Cardiac septum (tissue), 1 donor: ENCODE measurements at regions not wholly inside any gene's neighbourhood (a gene's known extent, or its start where the extent isn't known, plus 50 kb on each side); places are given as distances from the start of the nearest gene placed in this dataset.
"Not testable (repeated sequence)": the region's sequence is repeated elsewhere in the genome, so short reads cannot be mapped to it uniquely, and the experiment has no call there.

Experiments used
- DNase-seq: peaks from one replicate; pipeline ENCODE4 v3.0.0-alpha.2; 2020; ENCODE audit warnings: low spot score
- intact Hi-C: fragments of 100-400 bp; cut with DNase I; formaldehyde crosslinking; loops from one replicate; pipeline ENCODE4 v1.14.0; 2022
- donor health status: DM: no; HTN: no; CAD: no.

DNA sequence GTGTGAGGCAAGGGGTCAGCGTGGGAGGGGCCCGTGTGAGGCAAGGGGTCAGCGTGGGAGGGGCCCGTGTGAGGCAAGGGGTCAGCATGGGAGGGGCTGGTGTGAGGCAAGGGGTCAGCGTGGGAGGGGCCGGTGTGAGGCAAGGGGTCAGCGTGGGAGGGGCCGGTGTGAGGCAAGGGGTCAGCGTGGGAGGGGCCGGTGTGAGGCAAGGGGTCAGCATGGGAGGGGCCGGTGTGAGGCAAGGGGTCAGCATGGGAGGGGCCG lies 119.2 kb downstream of the SEPTIN14 start:
- DNase-seq, intact Hi-C loops: not testable (repeated sequence)

DNA sequence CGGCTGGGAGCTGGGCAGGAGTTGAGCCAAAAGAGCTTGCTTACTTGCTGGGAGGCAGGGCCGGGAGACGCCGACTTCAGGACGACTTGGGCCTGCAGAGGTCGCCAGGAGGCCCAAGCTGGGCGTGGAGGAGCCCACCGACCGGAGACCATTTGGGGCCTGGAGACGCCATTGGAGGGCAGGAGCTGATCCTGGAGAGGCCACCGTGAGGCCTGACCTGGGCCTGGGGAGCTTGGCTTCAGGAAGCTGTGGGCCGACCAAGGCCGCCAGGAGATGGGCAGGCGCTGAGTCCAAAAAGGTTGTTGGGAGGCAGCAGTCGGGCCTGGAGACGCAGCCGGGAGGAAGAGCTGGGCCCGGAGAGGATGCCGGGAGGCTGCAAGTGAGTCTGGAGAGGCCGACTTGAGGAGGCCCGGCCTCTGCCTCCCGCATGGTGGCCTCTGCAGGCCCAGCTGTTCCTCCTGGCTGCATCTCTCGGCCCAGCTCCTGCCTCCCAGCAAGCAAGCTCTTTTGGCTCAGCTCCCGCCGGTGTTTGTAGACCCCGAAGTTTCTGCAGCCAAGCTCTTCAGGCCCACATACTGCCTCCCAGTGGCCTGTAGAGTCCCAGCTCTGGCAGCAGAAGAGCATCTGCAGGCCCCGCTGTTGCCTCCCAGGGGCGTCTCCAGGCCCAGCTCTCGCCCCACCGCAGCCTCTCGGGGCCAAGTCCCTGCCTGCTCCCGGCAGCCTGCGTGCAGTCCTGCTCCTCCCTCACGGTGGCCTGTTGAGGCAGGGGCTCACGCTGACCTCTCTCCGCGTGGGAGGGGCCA lies 119.7 kb downstream of the SEPTIN14 start:
- DNase-seq, intact Hi-C loops: not testable (repeated sequence)

- intact Hi-C loops = not testable (repeated sequence)
Measured at GRCh38 chr7:55741721-55742631, 120.6 kb downstream of the SEPTIN14 start.

DNA sequence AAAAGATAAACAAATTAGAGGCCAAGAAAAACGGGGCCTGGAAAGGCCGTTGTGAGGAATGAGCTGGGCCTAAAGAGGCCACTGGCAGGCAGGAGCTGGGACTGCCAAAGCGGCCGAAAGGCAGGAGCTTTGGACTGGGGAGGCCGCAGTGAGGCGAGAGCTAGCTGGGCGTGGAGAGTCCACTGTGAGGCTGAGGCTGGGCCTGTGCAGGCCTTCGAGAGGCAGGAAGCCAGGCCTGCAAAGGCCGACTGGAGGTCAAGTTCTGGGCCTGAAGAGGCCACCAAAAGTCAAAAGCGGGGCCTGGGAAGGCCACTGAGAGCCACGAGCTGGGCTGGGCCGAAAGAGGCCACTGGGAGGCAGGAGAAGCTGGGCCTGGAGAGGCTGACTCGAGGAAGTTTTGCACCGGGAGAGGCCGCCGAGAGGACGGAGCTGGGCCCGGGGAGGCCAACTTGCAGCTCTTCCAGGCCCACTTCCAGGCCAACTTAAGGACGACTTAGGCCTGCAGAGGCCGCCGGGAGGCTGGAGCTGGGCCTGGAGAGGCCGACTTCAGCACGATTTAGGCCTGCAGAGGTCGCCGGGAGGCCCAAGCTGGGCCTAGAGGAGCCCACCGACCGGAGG lies 121.8 kb downstream of the SEPTIN14 start:
- intact Hi-C loops, DNase-seq: not testable (repeated sequence)

More at GRCh38 chr7:55741721-55742631, 120.6 kb downstream of the SEPTIN14 start:
- DNase-seq = not testable (repeated sequence)

DNA sequence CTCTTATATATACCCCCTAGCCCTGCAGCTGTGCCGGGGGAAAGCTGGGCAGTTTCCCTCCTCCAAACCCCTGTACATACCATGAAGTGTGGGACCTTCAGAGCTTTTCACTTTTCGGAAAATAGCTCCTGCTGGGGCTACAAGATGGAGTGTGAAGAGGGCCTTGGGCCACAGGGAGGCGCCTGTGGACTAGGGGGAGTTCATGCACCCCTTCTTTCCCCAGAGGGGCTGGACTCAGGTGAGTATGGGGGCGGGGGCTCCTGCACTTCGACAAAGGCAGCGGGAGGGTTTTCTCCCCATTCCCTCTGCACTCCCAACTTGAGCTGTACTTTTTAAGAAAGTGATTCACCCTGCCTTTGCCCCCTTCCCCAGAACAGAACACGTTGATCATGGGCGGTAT lies 122.5 kb downstream of the SEPTIN14 start:
- intact Hi-C loops, DNase-seq: not testable (repeated sequence)

DNA sequence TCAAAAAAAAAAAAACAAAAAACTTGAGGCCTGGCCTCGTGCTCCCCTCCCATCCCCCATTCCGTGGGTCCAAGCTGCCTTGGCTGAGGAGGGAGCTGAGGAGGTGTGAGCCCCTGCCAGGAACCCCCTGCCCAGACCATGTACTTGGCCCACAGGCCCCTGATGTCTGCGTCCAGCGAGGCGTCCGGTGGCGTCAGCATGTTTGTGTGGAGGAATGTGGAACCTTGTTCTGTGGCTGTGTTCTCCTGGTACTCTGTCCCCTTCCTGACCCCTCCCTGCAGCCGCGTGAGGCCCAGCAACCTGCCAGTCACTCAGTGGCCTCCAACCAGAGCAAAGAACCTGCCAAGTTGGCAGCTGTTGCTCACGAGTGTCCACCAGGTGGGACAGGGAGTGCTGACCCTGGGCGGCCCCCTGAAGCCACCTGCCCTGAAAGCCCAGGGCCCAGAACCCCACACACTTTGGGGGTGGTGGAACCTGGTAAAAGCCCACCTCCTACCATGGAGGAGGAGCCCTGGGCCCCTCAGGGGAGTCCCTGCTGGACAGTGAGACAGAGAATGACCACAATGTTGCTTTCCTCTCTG lies 125.8 kb downstream of the SEPTIN14 start:
- intact Hi-C loops, DNase-seq: not testable (repeated sequence)

DNA sequence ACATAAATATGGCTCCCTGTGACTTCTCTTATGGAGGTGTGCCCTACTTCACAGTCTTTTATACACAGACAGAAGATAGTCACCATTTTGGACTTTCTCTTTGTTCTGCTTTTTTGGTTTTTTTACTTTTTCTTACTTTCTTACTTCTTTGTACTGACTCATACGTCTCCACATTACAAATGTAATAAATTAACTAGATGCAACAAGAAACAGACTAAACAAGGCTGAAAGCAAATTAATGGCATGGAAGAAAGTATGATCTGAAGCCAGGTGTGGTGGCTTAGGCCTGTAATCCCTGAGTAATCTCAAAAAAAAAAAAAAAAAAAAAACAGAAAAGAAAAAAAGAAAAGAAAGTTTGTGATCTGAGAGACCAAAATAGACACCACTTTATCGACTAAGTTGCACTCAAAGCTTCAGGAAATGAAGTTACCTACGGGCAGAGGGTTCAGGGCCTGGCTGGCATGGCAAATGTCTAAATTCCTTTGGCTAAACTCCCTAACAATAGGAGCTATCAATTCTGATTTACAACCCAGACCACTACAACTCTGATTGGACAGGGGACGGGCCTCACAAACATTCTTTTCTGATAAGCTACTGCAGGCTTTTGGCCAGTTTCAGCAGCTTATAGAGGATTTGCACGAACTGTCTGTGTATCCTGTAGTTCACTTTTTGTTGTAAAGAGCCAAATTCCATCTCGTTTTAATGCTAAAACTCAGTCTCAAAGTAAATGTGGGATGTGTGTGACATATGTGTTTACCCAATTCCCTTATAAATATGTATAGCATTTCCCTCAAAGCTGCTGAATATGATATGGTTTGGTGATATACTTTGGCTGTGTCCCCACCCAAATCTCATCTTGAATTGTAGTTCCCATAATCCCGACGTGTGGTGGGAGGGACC lies 129.1 kb downstream of the SEPTIN14 start:
- no peak for DNase-seq
- intact Hi-C loops = no loop called here

DNA sequence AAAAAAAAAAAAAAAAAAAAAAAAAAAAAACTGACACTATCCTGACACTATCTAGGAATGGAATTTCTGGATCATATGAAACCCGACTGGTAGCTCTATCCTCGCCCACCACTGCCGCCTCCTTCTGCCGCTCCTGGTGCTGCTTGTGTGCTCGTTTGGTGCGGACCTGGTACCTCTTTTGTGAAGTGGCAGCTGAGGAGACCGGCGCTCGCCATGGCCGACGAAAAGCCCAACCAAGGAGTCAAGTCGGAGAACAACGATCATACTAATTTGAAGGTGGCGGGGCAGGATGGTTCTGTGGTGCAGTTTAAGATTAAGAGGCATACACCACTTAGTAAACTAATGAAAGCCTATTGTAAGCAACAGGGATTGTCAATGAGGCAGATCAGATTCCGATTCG lies 130.6 kb downstream of the SEPTIN14 start:
- intact Hi-C loops = no loop called here
- DNase-seq = no peak

DNA sequence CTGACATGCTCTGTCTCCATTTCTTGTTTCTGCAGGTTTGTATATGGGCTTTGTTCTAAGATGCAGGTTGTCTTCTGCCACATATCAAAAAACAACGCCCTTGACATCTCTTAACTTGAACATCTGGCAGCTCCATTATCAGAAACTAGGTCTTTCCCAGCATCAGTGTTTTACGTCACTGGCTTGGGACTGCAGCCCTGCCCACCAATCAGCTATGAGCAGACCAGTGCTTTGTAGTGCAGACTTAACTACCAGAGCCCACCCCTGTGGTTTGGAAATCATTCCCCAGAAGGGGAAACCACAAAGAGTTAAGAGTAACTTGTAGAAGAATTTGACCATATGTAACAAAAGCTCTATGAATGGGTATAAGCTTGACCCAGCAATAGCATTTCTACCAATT lies 132.4 kb downstream of the SEPTIN14 start:
- DNase-seq = no peak
- intact Hi-C loops = no loop called here

GRCh38 chr7:55723621-55723941 lies 139.0 kb downstream of the SEPTIN14 start:
- no peak for DNase-seq
- intact Hi-C loops = no loop called here

- intact Hi-C loops, DNase-seq: not testable (repeated sequence)
Measured at GRCh38 chr7:55722874-55723620, 139.5 kb downstream of the SEPTIN14 start.

DNA sequence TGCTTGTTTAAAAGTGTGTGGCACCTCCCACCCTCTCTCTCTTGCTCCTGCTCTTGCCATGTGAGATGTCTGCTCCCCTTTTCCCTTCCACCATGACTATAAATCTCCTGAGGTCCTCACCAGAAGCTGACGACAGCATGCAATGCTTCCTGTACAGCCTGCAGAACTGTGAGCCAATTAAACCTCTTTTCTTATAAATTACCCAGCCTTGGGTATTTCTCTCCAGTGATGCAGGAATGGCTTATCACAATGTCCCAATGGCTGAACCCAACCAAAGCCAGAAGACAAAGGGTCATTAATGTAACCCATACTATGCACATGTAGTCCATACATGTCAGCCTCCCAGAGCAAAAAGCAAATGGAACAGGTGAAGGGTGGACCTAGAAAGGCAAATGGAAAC lies 141.5 kb downstream of the SEPTIN14 start:
- DNase-seq, intact Hi-C loops: not testable (repeated sequence)

DNA sequence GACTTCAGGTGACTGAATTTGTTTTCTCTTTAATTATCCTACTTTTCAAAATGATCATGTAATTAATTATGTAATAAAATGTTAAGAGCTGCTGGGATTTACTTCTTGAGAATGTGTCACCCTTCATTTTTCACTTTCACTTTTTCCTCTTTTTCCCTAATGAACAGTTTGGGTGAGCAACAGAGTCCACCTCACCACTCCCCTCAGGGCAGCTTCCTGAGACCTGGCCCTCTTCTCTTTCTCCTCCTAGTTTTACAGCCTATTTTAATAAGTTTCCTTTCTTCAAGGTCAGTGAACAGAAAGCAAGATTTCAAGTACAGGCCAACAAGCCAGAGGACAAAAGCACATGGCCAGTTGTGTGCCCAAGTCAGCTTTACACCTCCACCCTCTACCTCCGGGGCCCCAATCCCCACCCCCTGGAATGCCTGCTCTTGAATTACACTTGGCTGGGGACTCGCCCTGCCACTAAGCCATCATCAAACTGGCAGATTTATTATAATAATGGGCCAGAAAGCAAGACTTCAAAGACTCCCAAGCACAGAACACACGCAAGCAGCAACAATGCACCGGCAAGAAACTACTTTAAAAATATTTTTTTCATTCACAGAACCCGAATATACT lies 143.1 kb upstream of the VOPP1 start:
- intact Hi-C loops, DNase-seq: not testable (repeated sequence)

DNA sequence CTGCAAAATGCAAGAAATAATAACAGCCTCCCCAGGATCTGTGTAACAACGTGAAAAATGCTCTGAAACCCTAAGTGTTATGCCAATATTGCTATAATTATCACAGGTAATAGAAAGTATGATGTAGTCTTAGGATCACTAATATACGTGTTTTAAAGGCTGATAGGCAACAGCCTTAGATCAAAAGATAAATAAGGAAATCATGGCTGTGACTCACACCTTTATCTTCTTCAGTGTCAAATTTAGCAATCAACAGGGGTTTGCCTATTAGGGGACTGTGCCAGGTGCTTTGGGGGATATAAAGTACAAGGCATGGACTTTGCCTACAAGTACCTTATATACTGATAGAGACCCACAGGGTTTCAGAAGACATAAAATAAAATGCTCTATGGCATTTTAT lies 142.1 kb upstream of the VOPP1 start:
- intact Hi-C loops, DNase-seq: not testable (repeated sequence)

DNA sequence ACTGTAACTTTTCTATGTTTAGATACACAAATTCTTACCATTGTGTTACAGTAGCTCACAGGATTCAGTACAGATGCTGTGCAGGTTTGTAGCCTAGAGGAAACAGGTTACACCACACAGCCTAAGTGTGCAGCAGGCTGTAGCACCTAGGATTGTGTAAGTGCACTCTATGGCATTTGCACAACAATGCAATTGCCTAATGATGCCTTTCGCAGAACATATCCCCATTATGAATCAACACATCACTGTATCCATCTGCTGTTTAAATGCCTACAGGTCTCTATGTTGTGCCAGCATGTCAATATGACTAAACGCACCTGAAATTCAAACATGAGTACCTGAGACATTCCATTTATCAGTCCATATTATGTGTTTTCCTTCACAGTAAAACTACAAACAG lies 138.0 kb upstream of the VOPP1 start:
- DNase-seq, intact Hi-C loops: not testable (repeated sequence)

DNA sequence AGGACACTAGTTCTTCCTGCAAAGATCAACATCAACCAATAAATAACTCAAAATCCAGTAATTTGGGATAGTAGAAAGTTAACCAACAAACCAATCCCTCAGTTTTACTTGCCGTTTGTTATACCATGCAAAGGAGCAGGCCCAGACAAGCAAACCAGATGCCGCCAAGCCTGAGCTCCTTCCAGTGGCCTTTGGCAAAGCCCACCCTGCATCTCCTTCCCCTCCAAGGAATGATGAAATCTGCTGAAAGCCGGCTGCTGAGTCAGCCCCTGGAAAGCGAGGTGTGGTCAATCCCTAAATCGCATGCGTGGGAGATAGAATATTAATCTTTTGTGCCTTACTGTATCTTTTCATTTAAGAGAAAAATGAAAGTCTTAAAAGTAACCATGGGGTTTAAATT lies 135.7 kb upstream of the VOPP1 start:
- intact Hi-C loops = not testable (repeated sequence)

GRCh38 chr7:55707410-55707809 lies 135.1 kb upstream of the VOPP1 start:
- intact Hi-C loops, DNase-seq: not testable (repeated sequence)

More for the DNA sequence above, 135.7 kb upstream of the VOPP1 start:
- not testable (repeated sequence) for DNase-seq
